ENCODE measurements at regions not wholly inside any gene's neighbourhood (a gene's known extent, or its start where the extent isn't known, plus 50 kb on each side); places are given as distances from the start of the nearest gene placed in this dataset.

DNA sequence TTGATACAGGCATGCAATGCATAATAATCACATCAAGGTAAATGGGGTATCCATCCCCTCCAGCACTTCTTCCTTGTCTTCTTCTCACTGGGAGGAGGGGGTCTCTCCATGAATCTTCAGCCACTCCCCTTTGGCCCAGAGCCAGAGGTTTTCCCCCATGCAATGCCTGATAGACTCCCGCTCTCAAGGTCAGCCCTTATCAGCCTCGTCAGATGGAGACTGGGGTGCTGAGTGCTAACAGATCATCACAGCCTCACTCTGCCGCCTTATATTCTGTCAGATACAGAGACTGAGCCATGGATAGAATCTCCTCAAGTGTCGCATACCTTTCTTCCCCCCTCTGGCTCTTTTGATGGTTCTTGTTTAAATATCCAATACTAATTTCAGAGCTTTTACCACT is 503.1 kb downstream of the AACS start:
- no peak for DNase-seq (ENCODE audit: low read depth in 2 of 2)

GRCh38 chr12:125573271-125573670 is 508.0 kb downstream of the AACS start:
- no peak for DNase-seq (ENCODE audit: low read depth in 2 of 2)

DNA sequence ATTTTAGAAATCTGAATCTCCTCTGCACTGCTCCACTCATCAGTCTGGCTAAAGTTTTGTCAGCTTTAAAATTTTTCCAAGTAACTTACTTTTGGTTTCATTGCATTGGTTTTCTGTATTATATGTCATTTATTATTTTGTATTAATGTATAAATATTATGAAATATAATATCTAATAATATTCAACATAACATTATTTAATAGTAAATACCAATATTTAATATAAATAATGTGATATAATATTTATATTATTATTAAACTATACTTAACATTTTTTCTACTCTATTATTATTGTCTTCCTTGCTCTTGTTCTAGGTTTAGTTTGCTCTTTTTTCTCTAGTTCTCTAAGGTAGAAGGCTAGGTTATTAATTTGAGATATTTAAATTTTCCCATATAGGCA is 512.1 kb downstream of the AACS start:
- no peak for DNase-seq (ENCODE audit: low read depth in 2 of 2)

DNA sequence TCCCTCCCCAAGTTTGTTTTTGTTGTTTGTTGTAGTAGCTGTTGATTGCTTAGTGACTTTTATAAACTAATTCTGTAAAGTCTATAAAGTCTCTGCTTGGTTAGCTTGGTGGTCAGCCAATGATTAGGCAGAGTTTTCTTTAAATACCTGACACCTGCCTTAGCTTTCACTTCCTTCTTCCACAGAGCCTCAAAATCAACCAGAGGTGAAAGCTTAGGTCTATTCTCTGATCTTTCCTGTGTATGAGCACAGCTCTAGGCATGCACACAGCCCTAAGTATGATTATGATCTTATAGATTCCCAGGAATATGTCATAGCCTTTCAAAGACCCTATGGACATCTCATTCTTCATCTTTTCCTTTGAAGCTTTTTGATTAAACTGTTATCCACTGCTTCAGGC is 514.7 kb downstream of the AACS start:
- DNase-seq (ENCODE audit: low read depth in 2 of 2), result no peak

- DNase-seq (ENCODE audit: low read depth in 2 of 2), result no peak
These were observed 517.8 kb downstream of the AACS start for GRCh38 chr12:125583071-125583470.

DNA sequence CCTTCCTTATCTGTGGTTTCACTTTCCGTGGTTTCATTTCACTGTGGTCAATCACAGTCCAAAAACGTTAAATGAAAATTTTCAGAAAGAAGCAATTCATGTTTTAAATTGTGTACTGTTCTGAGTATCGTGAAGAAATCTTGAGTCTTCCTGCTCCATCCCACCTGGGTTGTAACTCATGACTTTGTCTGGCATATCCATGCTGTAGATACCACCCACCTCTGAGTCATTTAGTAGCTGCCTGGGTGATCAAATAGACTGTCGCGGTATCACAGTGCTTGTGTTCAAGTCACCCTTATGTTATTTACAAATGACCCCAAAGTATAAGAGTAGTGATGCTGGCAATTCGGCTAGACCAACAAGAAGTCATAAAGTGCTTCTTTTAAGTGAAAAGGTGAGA is 521.2 kb downstream of the AACS start:
- DNase-seq (ENCODE audit: low read depth in 2 of 2), result no peak

GRCh38 chr12:125593269-125593668 is 528.0 kb downstream of the AACS start:
- no peak for DNase-seq (ENCODE audit: low read depth in 2 of 2)

- no peak for DNase-seq (ENCODE audit: low read depth in 2 of 2)
These were observed 539.7 kb downstream of the AACS start for GRCh38 chr12:125604976-125605375.

GRCh38 chr12:125606312-125606711 is 541.1 kb downstream of the AACS start:
- no peak for DNase-seq (ENCODE audit: low read depth in 2 of 2)

GRCh38 chr12:125610292-125610691 is 545.1 kb downstream of the AACS start:
- DNase-seq (ENCODE audit: low read depth in 2 of 2), result no peak

GRCh38 chr12:125610971-125611370 is 545.7 kb downstream of the AACS start:
- DNase-seq (ENCODE audit: low read depth in 2 of 2), result no peak

DNA sequence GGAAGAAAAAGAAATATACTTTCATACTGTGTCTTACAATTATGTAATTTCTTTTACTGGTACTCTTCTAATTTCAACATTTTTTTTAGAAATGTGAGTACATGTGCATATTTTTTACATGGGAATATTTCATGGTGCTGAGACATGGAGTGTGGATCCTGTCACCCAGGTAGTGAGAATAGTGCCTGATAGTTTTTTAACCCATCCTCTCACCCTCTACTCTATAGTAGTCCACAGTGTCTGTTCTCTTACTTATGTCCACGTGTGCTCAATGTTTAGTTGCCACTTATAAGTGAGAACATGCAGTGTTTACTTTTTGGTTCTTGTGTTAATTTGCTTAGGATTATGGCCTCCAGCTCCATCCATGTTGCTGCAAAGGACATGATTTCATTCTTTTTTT is 548.8 kb downstream of the AACS start:
- no peak for DNase-seq (ENCODE audit: low read depth in 2 of 2)

GRCh38 chr12:125619723-125620122 is 554.5 kb downstream of the AACS start:
- no peak for DNase-seq (ENCODE audit: low read depth in 2 of 2)

- DNase-seq (ENCODE audit: low read depth in 2 of 2), result no peak
These were observed 568.5 kb downstream of the AACS start for GRCh38 chr12:125633686-125634085.

DNA sequence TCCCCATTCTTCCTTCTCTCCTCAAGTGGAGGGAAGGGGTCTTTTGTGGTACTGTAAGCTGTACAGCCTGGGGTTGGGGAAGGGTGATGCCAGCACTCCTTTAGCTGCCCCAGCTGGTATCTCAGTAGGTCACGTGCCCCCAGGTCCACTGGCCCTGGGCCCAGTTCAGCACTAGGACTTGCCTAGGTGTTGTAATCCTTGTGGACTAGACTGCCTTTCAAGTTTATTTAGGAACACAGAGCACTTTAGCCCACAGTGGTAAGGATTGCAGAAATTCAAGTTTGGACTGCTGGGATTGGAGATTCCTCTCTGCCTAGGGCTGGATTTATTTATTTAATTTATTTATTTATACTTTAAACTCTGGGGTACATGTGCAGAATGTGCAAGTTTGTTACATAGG is 569.6 kb downstream of the AACS start:
- no peak for DNase-seq (ENCODE audit: low read depth in 2 of 2)

DNA sequence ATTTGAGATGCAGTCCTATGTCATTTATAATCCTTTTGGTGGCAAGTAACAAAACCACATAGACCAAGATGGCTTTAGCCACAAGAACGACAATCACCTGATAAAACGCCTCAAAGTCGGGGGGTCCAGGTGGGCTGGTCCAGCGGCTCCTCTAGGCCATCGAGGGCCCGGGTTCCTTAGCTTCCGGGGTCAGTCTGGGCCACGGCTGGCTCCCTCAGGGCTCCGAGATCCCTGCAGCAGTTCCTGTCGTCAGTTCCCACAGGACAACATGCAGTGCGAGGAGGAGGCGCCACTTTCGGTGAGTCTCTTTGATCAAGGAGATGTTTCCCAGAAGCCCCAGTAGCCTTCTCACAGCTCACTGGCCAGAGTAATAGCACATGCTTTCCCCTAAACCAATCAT is 574.6 kb downstream of the AACS start:
- DNase-seq (ENCODE audit: low read depth in 2 of 2), result no peak

- DNase-seq (ENCODE audit: low read depth in 2 of 2), result no peak
These were observed 577.8 kb downstream of the AACS start for GRCh38 chr12:125643055-125643454.

- no peak for DNase-seq (ENCODE audit: low read depth in 2 of 2)
These were observed 580.5 kb downstream of the AACS start for GRCh38 chr12:125645724-125646123.

GRCh38 chr12:125650587-125650986 is 585.4 kb downstream of the AACS start:
- DNase-seq (ENCODE audit: low read depth in 2 of 2), result no peak

DNA sequence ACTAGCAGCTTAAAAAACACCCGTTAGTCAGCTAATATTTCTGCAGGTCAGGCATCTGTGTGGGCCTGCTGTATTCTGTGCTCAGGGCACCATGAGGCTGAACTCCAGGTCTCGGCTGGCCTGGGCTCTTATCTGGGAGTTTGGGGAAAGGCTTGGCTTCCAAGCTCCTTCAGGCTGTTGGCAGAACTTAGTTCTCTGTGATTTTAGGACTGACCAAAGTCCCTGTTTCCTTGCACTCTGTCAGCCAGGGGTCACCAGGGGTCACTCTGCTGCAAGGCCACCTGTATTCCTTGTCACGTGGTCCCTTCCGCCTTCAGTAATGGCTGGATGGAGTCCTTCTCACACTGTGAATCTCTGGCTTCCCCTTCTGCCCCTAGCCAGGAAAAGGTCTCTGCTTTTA is 586.4 kb downstream of the AACS start:
- DNase-seq (ENCODE audit: low read depth in 2 of 2), result no peak

- no peak for DNase-seq (ENCODE audit: low read depth in 2 of 2)
These were observed 587.4 kb downstream of the AACS start for GRCh38 chr12:125652681-125653080.

GRCh38 chr12:125657681-125658080 is 592.4 kb downstream of the AACS start:
- no peak for DNase-seq (ENCODE audit: low read depth in 2 of 2)

DNA sequence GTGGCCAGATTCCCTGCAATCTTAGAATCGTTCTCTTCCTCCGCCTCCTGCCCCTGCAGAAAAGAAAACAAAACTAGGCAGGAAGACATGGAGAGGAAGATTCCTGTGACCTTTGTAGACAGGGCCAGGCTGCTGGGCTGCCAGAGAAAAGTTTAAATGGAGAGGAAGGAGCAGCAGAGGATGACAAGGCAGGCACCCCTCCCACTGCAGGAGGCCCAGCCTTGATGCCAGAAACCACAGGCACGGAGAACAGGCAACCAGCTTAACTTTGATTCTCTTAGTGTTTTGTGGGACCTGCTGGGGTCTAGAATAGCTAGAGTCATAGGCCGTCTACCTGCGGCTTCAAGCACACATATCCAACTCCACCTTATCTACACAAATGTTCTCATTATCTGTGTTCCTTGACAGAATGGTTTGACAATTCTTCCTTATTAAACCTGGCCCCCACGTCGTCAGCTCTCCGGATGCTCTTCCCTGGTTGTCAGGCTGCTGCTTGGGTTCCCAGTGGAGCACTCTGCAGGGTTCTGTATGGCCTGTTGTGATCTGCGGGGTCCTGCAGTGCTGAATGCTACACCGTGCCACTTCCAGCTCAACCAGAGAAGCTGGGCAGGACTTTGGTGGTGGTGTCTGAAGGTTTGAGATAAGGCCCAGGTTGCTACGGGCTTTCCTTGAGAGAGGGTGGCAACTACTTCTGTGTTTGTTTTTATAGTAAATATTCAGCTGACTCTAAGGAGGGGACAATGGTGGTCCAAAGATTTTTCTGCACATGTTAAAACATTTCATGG is 609.5 kb downstream of the AACS start:
- DNase-seq (ENCODE audit: low read depth in 2 of 2), result no peak

- no peak for DNase-seq (ENCODE audit: low read depth in 2 of 2)
These were observed 611.1 kb downstream of the AACS start for GRCh38 chr12:125676366-125676765.
